CD14-positive monocyte (primary cell): ENCODE measurements at regions not wholly inside any gene's neighbourhood (a gene's known extent, or its start where the extent isn't known, plus 50 kb on each side); places are given as distances from the start of the nearest gene placed in this dataset.
A peak's percentile ranks its signal among the peaks of the same experiment; 100 is the strongest.

ENCODE experiments used
- DNase-seq, 3 donors: peaks; one replicate each; pipeline ENCODE4 v3.0.0-alpha.2; 2011 to 2022
- H2AFZ ChIP-seq: 2 replicates; pipeline ENCODE4 v1.6.0; 2012; ENCODE audit warnings: mild to moderate bottlenecking, low read depth, low read length, inconsistent platforms; ENCODE audit not compliant: insufficient read depth, poor library complexity, severe bottlenecking
- H3K27ac ChIP-seq, 2 donors: 1 replicate in 1 of 2; 2 replicates in 1 of 2; pipeline ENCODE4 v1.5.1; 2012 to 2013; ENCODE audit warnings: low read length in 2 of 2, control low read depth in 1 of 2, inconsistent platforms in 1 of 2, low read depth in 1 of 2, mild to moderate bottlenecking in 1 of 2
- H3K27me3 ChIP-seq, 2 donors: one replicate each; pipeline versions ENCODE4 v1.6.0 to v1.6.1; 2011 to 2013; ENCODE audit warnings: low read length in 2 of 2; ENCODE audit not compliant: control insufficient read depth in 2 of 2, insufficient read depth in 2 of 2
- H3K36me3 ChIP-seq, 2 donors: replicated peaks in 1 of 2; 1 replicate in 1 of 2; 2 replicates in 1 of 2; pipeline versions ENCODE4 v1.5.1 to v1.6.1; 2012 to 2013; ENCODE audit warnings: low read length in 2 of 2, control low read depth in 1 of 2, inconsistent platforms in 1 of 2, mild to moderate bottlenecking in 1 of 2; ENCODE audit not compliant: insufficient read depth in 2 of 2, control insufficient read depth in 1 of 2
- H3K4me1 ChIP-seq, 2 donors: 1 replicate in 1 of 2; 2 replicates in 1 of 2; pipeline versions ENCODE4 v1.5.1 to v1.6.1; 2012 to 2013; ENCODE audit warnings: low read length in 2 of 2, control low read depth in 1 of 2, inconsistent platforms in 1 of 2, mild to moderate bottlenecking in 1 of 2, moderate library complexity in 1 of 2; ENCODE audit not compliant: insufficient read depth in 2 of 2, control insufficient read depth in 1 of 2
- H3K4me2 ChIP-seq: replicated peaks from 2 replicates; pipeline ENCODE3; 2012; ENCODE audit warnings: low read length, moderate library complexity, mild to moderate bottlenecking; ENCODE audit not compliant: poor library complexity, severe bottlenecking; ENCODE audit errors: extremely low read depth
- H3K4me3 ChIP-seq, 3 experiments: fragments of 200-600 bp in 1 of 3; sonication (generic) in 1 of 3; replicated peaks in 1 of 3; 1 replicate in 2 of 3; 2 replicates in 1 of 3; pipeline ENCODE4 v1.5.1; 2011 to 2013; ENCODE audit warnings: low read length in 3 of 3, mild to moderate bottlenecking in 3 of 3, control low read depth in 2 of 3, low read depth in 2 of 3, inconsistent platforms in 1 of 3, moderate library complexity in 1 of 3
- H3K79me2 ChIP-seq: 2 replicates; pipeline ENCODE4 v1.6.0; 2012; ENCODE audit warnings: mild to moderate bottlenecking, control low read depth, inconsistent platforms, low read length, moderate library complexity; ENCODE audit not compliant: insufficient read depth
- H3K9ac ChIP-seq: 2 replicates; pipeline ENCODE4 v1.6.0; 2017; ENCODE audit warnings: low read length, mild to moderate bottlenecking; ENCODE audit not compliant: insufficient read depth, poor library complexity, severe bottlenecking
- H3K9me3 ChIP-seq, 2 donors: replicated peaks in 1 of 2; 1 replicate in 1 of 2; 2 replicates in 1 of 2; pipeline versions ENCODE4 v1.5.1 to v1.6.1; 2012 to 2013; ENCODE audit warnings: low read length in 2 of 2, control low read depth in 1 of 2; ENCODE audit not compliant: control insufficient read depth in 1 of 2, insufficient read depth in 1 of 2
- H4K20me1 ChIP-seq: 2 replicates; pipeline ENCODE4 v1.6.0; 2012; ENCODE audit warnings: mild to moderate bottlenecking, low read length, control low read depth, moderate library complexity; ENCODE audit not compliant: insufficient read depth
- H3K27ac Mint-ChIP-seq, 7 donors: one replicate each; pipeline ENCODE4 v1.8.0; 2020; ENCODE audit warnings: mild to moderate bottlenecking in 7 of 7, mixed read lengths in 7 of 7, moderate library complexity in 6 of 7, inconsistent platforms in 2 of 7
- H3K27me3 Mint-ChIP-seq, 3 donors: one replicate each; pipeline ENCODE4 v1.8.0; 2021 to 2022; ENCODE audit warnings: low read depth in 3 of 3, mild to moderate bottlenecking in 3 of 3, mixed read lengths in 3 of 3, moderate library complexity in 3 of 3, inconsistent platforms in 1 of 3
- H3K36me3 Mint-ChIP-seq, 2 donors: one replicate each; pipeline ENCODE4 v1.8.0; 2020; ENCODE audit warnings: mixed read lengths in 2 of 2, inconsistent platforms in 1 of 2, mild to moderate bottlenecking in 1 of 2
- H3K4me1 Mint-ChIP-seq: one replicate; pipeline ENCODE4 v1.8.0; 2020; ENCODE audit warnings: mild to moderate bottlenecking, mixed read lengths
- H3K4me3 Mint-ChIP-seq, 2 donors: one replicate each; pipeline ENCODE4 v1.8.0; 2020; ENCODE audit warnings: mild to moderate bottlenecking in 2 of 2, mixed read lengths in 2 of 2, moderate library complexity in 1 of 2
- H3K9me3 Mint-ChIP-seq, 7 donors: one replicate each; pipeline ENCODE4 v1.8.0; 2020 to 2022; ENCODE audit warnings: mixed read lengths in 7 of 7, mild to moderate bottlenecking in 6 of 7, moderate library complexity in 6 of 7, inconsistent platforms in 2 of 7
- CTCF ChIP-seq: fragments of 200-600 bp; IDR thresholded peaks from one replicate; pipeline ENCODE4 v1.8.0; 2022; ENCODE audit warnings: antibody characterized with exemption, mild to moderate bottlenecking
- WGBS: methylation state at CpG from one replicate; pipeline ENCODE4 v1.1.5; 2013; ENCODE audit warnings: missing lambda C conversion rate; ENCODE audit not compliant: insufficient coverage; 5-methylcytosine and 5-hydroxymethylcytosine counted together
- intact Hi-C, 2 donors: fragments of 100-400 bp; cut with micrococcal nuclease; formaldehyde crosslinking; loops; one replicate each; pipeline versions ENCODE4 v1.15.0 to v1.15.1; 2023

- H3K9ac ChIP-seq = no peak overlapping the region
- no peaks in the 10 kb centered on the region for H3K4me1 Mint-ChIP-seq
- DNase-seq = no peak
- no peaks in the 10 kb centered on the region for H3K36me3 ChIP-seq
- no peaks in the 10 kb centered on the region for H3K36me3 Mint-ChIP-seq
- H3K9me3 Mint-ChIP-seq = peaks cover 2 to 27% (median 12%) of the 10 kb centered on the region in 7 donors
- no peak overlapping the region for H3K4me2 ChIP-seq
- H3K9me3 ChIP-seq = peaks cover 0 to 3% of the 10 kb centered on the region in 2 donors
- no peak for TF ChIP-seq CTCF
- no peaks in the 10 kb centered on the region for H3K4me1 ChIP-seq
- no peak overlapping the region for H3K27ac Mint-ChIP-seq
- no peaks in the 10 kb centered on the region for H3K79me2 ChIP-seq
- H3K27me3 Mint-ChIP-seq = peaks cover 0 to 1% (median 0%) of the 10 kb centered on the region in 3 donors
- H3K4me3 ChIP-seq = no peak overlapping the region
- no peak overlapping the region for H3K4me3 Mint-ChIP-seq
- intact Hi-C loops = no loop called here
- no peaks in the 10 kb centered on the region for H4K20me1 ChIP-seq
- no CpG with 5 or more reads among the region's 1 CpG for WGBS
- no peaks in the 10 kb centered on the region for H3K27me3 ChIP-seq
- no peak overlapping the region for H3K27ac ChIP-seq
- no peak overlapping the region for H2AFZ ChIP-seq
These were observed 205.4 kb upstream of the CARD18 start for GRCh38 chr11:105344938-105345337.

- H3K4me1 Mint-ChIP-seq = no peaks in the 10 kb centered on the region
- no peak for DNase-seq
- H3K27me3 Mint-ChIP-seq = no peaks in the 10 kb centered on the region
- H3K9me3 Mint-ChIP-seq = peaks cover 4 to 34% (median 17%) of the 10 kb centered on the region in 7 donors
- no peak overlapping the region for H2AFZ ChIP-seq
- no peaks in the 10 kb centered on the region for H4K20me1 ChIP-seq
- peak overlapping the region in 1 of 7 donors; percentile 1 for H3K27ac Mint-ChIP-seq
- H3K27me3 ChIP-seq = no peaks in the 10 kb centered on the region
- intact Hi-C loops = no loop called here
- H3K9me3 ChIP-seq = peaks cover 0 to 13% of the 10 kb centered on the region in 2 donors
- no peak overlapping the region for H3K4me3 ChIP-seq
- no peaks in the 10 kb centered on the region for H3K79me2 ChIP-seq
- H3K27ac ChIP-seq = no peak overlapping the region
- no peak overlapping the region for H3K9ac ChIP-seq
- H3K4me1 ChIP-seq = no peaks in the 10 kb centered on the region
- H3K4me3 Mint-ChIP-seq = no peak overlapping the region
- 95% methylated on average over 10 of the region's 11 CpGs for WGBS
- H3K4me2 ChIP-seq = no peak overlapping the region
- TF ChIP-seq CTCF = no peak
- H3K36me3 ChIP-seq = no peaks in the 10 kb centered on the region
- no peaks in the 10 kb centered on the region for H3K36me3 Mint-ChIP-seq
These were observed 194.6 kb upstream of the CARD18 start for GRCh38 chr11:105334025-105334714.
